K562 (cell line): ENCODE measurements at regions not wholly inside any gene's neighbourhood (a gene's known extent, or its start where the extent isn't known, plus 50 kb on each side); places are given as distances from the start of the nearest gene placed in this dataset.

ENCODE experiments used
- BHLHE40 ChIP-seq: IDR thresholded peaks from 2 replicates; pipeline ENCODE4 v1.6.1; 2011; ENCODE audit warnings: low read length, improper control_type of control experiment
- BRCA1 ChIP-seq, 2 experiments: fragments of 450-650 bp in 1 of 2; sonication (generic) in 1 of 2; formaldehyde crosslinking in 1 of 2; IDR thresholded peaks; 2 replicates each; pipeline versions ENCODE4 v1.5.0 to v1.6.1; 2017 to 2020; ENCODE audit warnings: mild to moderate bottlenecking in 1 of 2, missing genetic modification reagents in 1 of 2
- JUN ChIP-seq, 2 experiments: sonication (generic) in 1 of 2; formaldehyde crosslinking in 1 of 2; IDR thresholded peaks; 2 replicates each; pipeline versions ENCODE4 v1.6.1 to v1.8.0; 2012 to 2022; ENCODE audit warnings: borderline replicate concordance in 2 of 2, mild to moderate bottlenecking in 2 of 2, improper control_type of control experiment in 1 of 2, low read depth in 1 of 2, low read length in 1 of 2, missing genetic modification reagents in 1 of 2
- NFRKB ChIP-seq: fragments of 450-650 bp; IDR thresholded peaks from 2 replicates; pipeline ENCODE4 v1.6.1; 2016; ENCODE audit warnings: low read depth
- NRF1 ChIP-seq, 2 experiments: fragments of 450-650 bp; IDR thresholded peaks in 1 of 2; conservative IDR thresholded peaks in 1 of 2; 2 replicates each; pipeline ENCODE4 v1.6.1; 2014; ENCODE audit warnings: mild to moderate bottlenecking in 2 of 2
- RFX7 ChIP-seq: fragments of 250-450 bp; sonication (Bioruptor Pico); IDR thresholded peaks from 2 replicates; pipeline ENCODE4 v1.5.1; 2021; ENCODE audit warnings: mild to moderate bottlenecking
- SMC3 ChIP-seq: conservative IDR thresholded peaks from 2 replicates; pipeline ENCODE4 v1.6.1; 2011; ENCODE audit warnings: low read depth, low read length, improper control_type of control experiment; ENCODE audit not compliant: insufficient read depth
- YY1 ChIP-seq, 3 experiments: IDR thresholded peaks; 2 replicates each; pipeline ENCODE4 v1.6.1; 2011; ENCODE audit warnings: low read length in 2 of 3, mild to moderate bottlenecking in 2 of 3, moderate library complexity in 2 of 3, borderline replicate concordance in 1 of 3, control low read depth in 1 of 3, low read depth in 1 of 3; ENCODE audit not compliant: insufficient read depth in 3 of 3, insufficient replicate concordance in 2 of 3, control insufficient read depth in 1 of 3, insufficient read length in 1 of 3; ENCODE audit errors: extremely low read depth in 1 of 3
- TF ChIP-seq, protein P1 (sequence below): fragments of 450-650 bp; IDR thresholded peaks from 2 replicates; pipeline ENCODE4 v1.6.1; 2016; ENCODE audit warnings: low read depth

- TF ChIP-seq, protein P1, sequence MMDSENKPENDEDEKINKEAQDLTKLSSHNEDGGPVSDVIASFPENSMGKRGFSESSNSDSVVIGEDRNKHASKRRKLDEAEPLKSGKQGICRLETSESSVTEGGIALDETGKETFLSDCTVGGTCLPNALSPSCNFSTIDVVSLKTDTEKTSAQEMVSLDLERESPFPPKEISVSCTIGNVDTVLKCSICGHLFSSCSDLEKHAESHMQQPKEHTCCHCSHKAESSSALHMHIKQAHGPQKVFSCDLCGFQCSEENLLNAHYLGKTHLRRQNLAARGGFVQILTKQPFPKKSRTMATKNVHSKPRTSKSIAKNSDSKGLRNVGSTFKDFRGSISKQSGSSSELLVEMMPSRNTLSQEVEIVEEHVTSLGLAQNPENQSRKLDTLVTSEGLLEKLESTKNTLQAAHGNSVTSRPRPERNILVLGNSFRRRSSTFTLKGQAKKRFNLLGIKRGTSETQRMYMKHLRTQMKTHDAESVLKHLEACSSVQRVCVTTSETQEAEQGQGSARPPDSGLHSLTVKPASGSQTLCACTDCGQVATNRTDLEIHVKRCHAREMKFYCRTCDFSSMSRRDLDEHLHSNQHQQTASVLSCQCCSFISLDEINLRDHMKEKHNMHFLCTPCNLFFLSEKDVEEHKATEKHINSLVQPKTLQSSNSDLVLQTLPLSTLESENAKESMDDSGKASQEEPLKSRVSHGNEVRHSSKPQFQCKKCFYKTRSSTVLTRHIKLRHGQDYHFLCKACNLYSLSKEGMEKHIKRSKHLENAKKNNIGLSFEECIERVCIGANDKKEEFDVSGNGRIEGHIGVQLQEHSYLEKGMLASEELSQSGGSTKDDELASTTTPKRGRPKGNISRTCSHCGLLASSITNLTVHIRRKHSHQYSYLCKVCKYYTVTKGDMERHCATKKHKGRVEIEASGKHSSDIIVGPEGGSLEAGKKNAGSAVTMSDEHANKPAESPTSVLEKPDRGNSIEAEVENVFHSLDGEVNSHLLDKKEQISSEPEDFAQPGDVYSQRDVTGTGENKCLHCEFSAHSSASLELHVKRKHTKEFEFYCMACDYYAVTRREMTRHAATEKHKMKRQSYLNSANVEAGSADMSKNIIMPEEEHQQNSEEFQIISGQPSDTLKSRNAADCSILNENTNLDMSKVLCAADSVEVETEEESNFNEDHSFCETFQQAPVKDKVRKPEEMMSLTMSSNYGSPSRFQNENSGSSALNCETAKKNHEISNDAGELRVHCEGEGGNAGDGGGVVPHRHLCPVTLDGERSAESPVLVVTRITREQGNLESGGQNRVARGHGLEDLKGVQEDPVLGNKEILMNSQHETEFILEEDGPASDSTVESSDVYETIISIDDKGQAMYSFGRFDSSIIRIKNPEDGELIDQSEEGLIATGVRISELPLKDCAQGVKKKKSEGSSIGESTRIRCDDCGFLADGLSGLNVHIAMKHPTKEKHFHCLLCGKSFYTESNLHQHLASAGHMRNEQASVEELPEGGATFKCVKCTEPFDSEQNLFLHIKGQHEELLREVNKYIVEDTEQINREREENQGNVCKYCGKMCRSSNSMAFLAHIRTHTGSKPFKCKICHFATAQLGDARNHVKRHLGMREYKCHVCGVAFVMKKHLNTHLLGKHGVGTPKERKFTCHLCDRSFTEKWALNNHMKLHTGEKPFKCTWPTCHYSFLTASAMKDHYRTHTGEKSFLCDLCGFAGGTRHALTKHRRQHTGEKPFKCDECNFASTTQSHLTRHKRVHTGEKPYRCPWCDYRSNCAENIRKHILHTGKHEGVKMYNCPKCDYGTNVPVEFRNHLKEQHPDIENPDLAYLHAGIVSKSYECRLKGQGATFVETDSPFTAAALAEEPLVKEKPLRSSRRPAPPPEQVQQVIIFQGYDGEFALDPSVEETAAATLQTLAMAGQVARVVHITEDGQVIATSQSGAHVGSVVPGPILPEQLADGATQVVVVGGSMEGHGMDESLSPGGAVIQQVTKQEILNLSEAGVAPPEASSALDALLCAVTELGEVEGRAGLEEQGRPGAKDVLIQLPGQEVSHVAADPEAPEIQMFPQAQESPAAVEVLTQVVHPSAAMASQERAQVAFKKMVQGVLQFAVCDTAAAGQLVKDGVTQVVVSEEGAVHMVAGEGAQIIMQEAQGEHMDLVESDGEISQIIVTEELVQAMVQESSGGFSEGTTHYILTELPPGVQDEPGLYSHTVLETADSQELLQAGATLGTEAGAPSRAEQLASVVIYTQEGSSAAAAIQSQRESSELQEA = no peak
- TF ChIP-seq JUN (IDR thresholded peaks at IDR 0.05; ENCODE audit: borderline replicate concordance, low read depth, low read length) (no peak), JUN (CRISPR knock-in tag; IDR thresholded peaks at IDR 0.05; ENCODE audit: borderline replicate concordance) (no peak), BHLHE40 (no peak), BRCA1 (IDR thresholded peaks at IDR 0.05) (no peak), BRCA1 (CRISPR knock-in tag; IDR thresholded peaks at IDR 0.05) (no peak), NFRKB (no peak), YY1 (IDR thresholded peaks at IDR 0.05; ENCODE audit: borderline replicate concordance in 1 of 3, control insufficient read depth in 1 of 3, extremely low read depth in 1 of 3, insufficient read depth in 3 of 3, insufficient read length in 1 of 3, insufficient replicate concordance in 2 of 3, low read depth in 1 of 3, low read length in 2 of 3) (no peak), SMC3 (no peak), RFX7 (no peak), NRF1 (conservative IDR thresholded peaks at IDR 0.05 in 1 of 2, IDR thresholded peaks at IDR 0.05 in 1 of 2) (no peak)
Measured at GRCh38 chr12:89072294-89073026, 279.8 kb downstream of the DUSP6 start.
